Suprapubic skin (tissue), 4 donors: ENCODE measurements at regions not wholly inside any gene's neighbourhood (a gene's known extent, or its start where the extent isn't known, plus 50 kb on each side); places are given as distances from the start of the nearest gene placed in this dataset.

ENCODE experiments used
- DNase-seq, 2 donors: peaks; one replicate each; pipeline ENCODE4 v3.0.0-alpha.2; 2019; ENCODE audit warnings: low spot score in 2 of 2
- H3K27ac ChIP-seq: fragments of 200-600 bp; sonication (generic); one replicate; pipeline ENCODE4 v1.5.1; 2019
- H3K27me3 ChIP-seq: fragments of 200-600 bp; sonication (generic); one replicate; pipeline ENCODE4 v1.5.1; 2019
- H3K36me3 ChIP-seq: fragments of 200-600 bp; sonication (generic); one replicate; pipeline ENCODE4 v1.5.1; 2019
- H3K4me1 ChIP-seq: fragments of 200-600 bp; sonication (generic); one replicate; pipeline ENCODE4 v1.5.1; 2019
- H3K4me3 ChIP-seq: fragments of 200-600 bp; sonication (generic); one replicate; pipeline ENCODE4 v1.5.1; 2019; ENCODE audit warnings: mild to moderate bottlenecking
- H3K9me3 ChIP-seq: fragments of 200-600 bp; sonication (generic); one replicate; pipeline ENCODE4 v1.5.1; 2019
- CTCF ChIP-seq, 2 donors: fragments of 200-600 bp in 1 of 2; fragments of 450-650 bp in 1 of 2; sonication (generic) in 1 of 2; IDR thresholded peaks; one replicate each; pipeline ENCODE4 v1.5.1; 2016 to 2019; ENCODE audit warnings: antibody characterized with exemption in 2 of 2, mild to moderate bottlenecking in 1 of 2, moderate library complexity in 1 of 2
- EP300 ChIP-seq: sonication (generic); formaldehyde crosslinking; IDR thresholded peaks from one replicate; pipeline ENCODE4 v1.6.1; 2017; ENCODE audit warnings: antibody characterized with exemption
- POLR2A ChIP-seq, 2 donors: fragments of 450-650 bp; IDR thresholded peaks; one replicate each; pipeline ENCODE4 v1.6.1; 2017; ENCODE audit warnings: antibody characterized with exemption in 2 of 2, mild to moderate bottlenecking in 2 of 2, moderate library complexity in 2 of 2
- POLR2AphosphoS5 ChIP-seq, 3 donors: sonication (generic); formaldehyde crosslinking; IDR thresholded peaks; one replicate each; pipeline ENCODE4 v1.6.1; 2017; ENCODE audit warnings: antibody characterized with exemption in 3 of 3
- WGBS: methylation state at CpG from one replicate; pipeline ENCODE4 v1.1.5; 2018; 5-methylcytosine and 5-hydroxymethylcytosine counted together

- no peaks in the 10 kb centered on the region for H3K9me3 ChIP-seq
- H3K27me3 ChIP-seq: no peaks in the 10 kb centered on the region
- 65% methylated on average over 2 of the region's 2 CpGs for WGBS
- no peak overlapping the region for H3K27ac ChIP-seq
- DNase-seq: no peak
- TF ChIP-seq EP300 (no peak), POLR2A (IDR thresholded peaks at IDR 0.05) (no peak), CTCF (IDR thresholded peaks at IDR 0.05) (no peak), POLR2AphosphoS5 (IDR thresholded peaks at IDR 0.05) (no peak)
- no peaks in the 10 kb centered on the region for H3K4me1 ChIP-seq
- H3K4me3 ChIP-seq: no peak overlapping the region
- no peaks in the 10 kb centered on the region for H3K36me3 ChIP-seq
Observed at GRCh38 chr4:28558895-28559294, 1698.3 kb downstream of the STIM2 start.

GRCh38 chr4:28562913-28563312 lies 1702.3 kb downstream of the STIM2 start:
- H3K27me3 ChIP-seq: no peaks in the 10 kb centered on the region
- 33% methylated on average over 4 of the region's 4 CpGs for WGBS
- no peaks in the 10 kb centered on the region for H3K4me1 ChIP-seq
- H3K27ac ChIP-seq: no peak overlapping the region
- no peak for DNase-seq
- no peaks in the 10 kb centered on the region for H3K9me3 ChIP-seq
- no peak for TF ChIP-seq CTCF (IDR thresholded peaks at IDR 0.05)
- no peak for TF ChIP-seq EP300
- TF ChIP-seq POLR2AphosphoS5 (IDR thresholded peaks at IDR 0.05): no peak
- no peak for TF ChIP-seq POLR2A (IDR thresholded peaks at IDR 0.05)
- no peaks in the 10 kb centered on the region for H3K36me3 ChIP-seq
- H3K4me3 ChIP-seq: no peak overlapping the region

GRCh38 chr4:28565396-28565795 lies 1704.8 kb downstream of the STIM2 start:
- Histone ChIP-seq H3K9me3 (no peaks in the 10 kb centered on the region), H3K4me3 (no peak overlapping the region), H3K27me3 (no peaks in the 10 kb centered on the region), H3K27ac (no peak overlapping the region), H3K36me3 (no peaks in the 10 kb centered on the region), H3K4me1 (no peaks in the 10 kb centered on the region)
- no peak for TF ChIP-seq EP300
- no peak for TF ChIP-seq POLR2A (IDR thresholded peaks at IDR 0.05)
- TF ChIP-seq CTCF (IDR thresholded peaks at IDR 0.05): no peak
- DNase-seq: no peak
- WGBS: 67% methylated on average over 2 of the region's 2 CpGs

- H3K9me3 ChIP-seq: no peaks in the 10 kb centered on the region
- no peaks in the 10 kb centered on the region for H3K36me3 ChIP-seq
- H3K27me3 ChIP-seq: no peaks in the 10 kb centered on the region
- no peak overlapping the region for H3K27ac ChIP-seq
- no peak for DNase-seq
- no peak overlapping the region for H3K4me3 ChIP-seq
- H3K4me1 ChIP-seq: no peaks in the 10 kb centered on the region
- 69% methylated on average over 2 of the region's 2 CpGs for WGBS
- TF ChIP-seq EP300 (no peak), POLR2A (IDR thresholded peaks at IDR 0.05) (no peak), CTCF (IDR thresholded peaks at IDR 0.05) (no peak), POLR2AphosphoS5 (IDR thresholded peaks at IDR 0.05) (no peak)
Observed at GRCh38 chr4:28600958-28601357, 1740.3 kb downstream of the STIM2 start.

- no peak for DNase-seq
- no peaks in the 10 kb centered on the region for H3K4me1 ChIP-seq
- H3K9me3 ChIP-seq: no peaks in the 10 kb centered on the region
- no peaks in the 10 kb centered on the region for H3K27me3 ChIP-seq
- no peak overlapping the region for H3K4me3 ChIP-seq
- no peak for TF ChIP-seq POLR2AphosphoS5 (IDR thresholded peaks at IDR 0.05)
- TF ChIP-seq CTCF (IDR thresholded peaks at IDR 0.05): no peak
- no peak for TF ChIP-seq POLR2A (IDR thresholded peaks at IDR 0.05)
- no peak for TF ChIP-seq EP300
- 51% methylated on average over 3 of the region's 3 CpGs for WGBS
- H3K27ac ChIP-seq: no peak overlapping the region
- H3K36me3 ChIP-seq: no peaks in the 10 kb centered on the region
Observed at GRCh38 chr4:28621591-28621990, 1761.0 kb downstream of the STIM2 start.
